Activated B cell treated with CpG ODN at 0.5 μM for 24 hours (primary cell): ENCODE measurements at regions not wholly inside any gene's neighbourhood (a gene's known extent, or its start where the extent isn't known, plus 50 kb on each side); places are given as distances from the start of the nearest gene placed in this dataset.

Experiments used
- ATAC-seq: fragments of 200-7000 bp; cut with Tn5 transposase; one replicate; pipeline ENCODE4 v1.10.0; 2021; ENCODE audit warnings: low read depth, mild to moderate bottlenecking, moderate library complexity
- CTCF ChIA-PET: fragments of 350-600 bp; sonication (Branson Sonifier 250); formaldehyde crosslinking; loops from one replicate; lab custom pipeline; 2021; ENCODE audit warnings: antibody characterized with exemption; lab: Charles Lee
- POLR2A ChIA-PET: fragments of 350-600 bp; sonication (Branson Sonifier 250); formaldehyde crosslinking; loops from one replicate; lab custom pipeline; 2021; ENCODE audit warnings: antibody characterized with exemption; lab: Charles Lee
- DNase-seq: peaks from one replicate; pipeline ENCODE4 v3.0.0; 2022
- H3K27ac Mint-ChIP-seq: one replicate; pipeline ENCODE4 v1.8.0; 2020; ENCODE audit warnings: mixed read lengths
- H3K27me3 Mint-ChIP-seq: one replicate; pipeline ENCODE4 v1.8.0; 2021; ENCODE audit warnings: mixed read lengths
- H3K36me3 Mint-ChIP-seq: one replicate; pipeline ENCODE4 v1.8.0; 2021; ENCODE audit warnings: low read depth, mixed read lengths
- H3K4me1 Mint-ChIP-seq: one replicate; pipeline ENCODE4 v1.8.0; 2021; ENCODE audit warnings: mixed read lengths
- H3K4me3 Mint-ChIP-seq: one replicate; pipeline ENCODE4 v1.8.0; 2020; ENCODE audit warnings: mild to moderate bottlenecking, mixed read lengths
- H3K9me3 Mint-ChIP-seq: one replicate; pipeline ENCODE4 v1.8.0; 2020; ENCODE audit warnings: mixed read lengths
- CTCF ChIP-seq: fragments of 200-600 bp; IDR thresholded peaks from one replicate; pipeline ENCODE4 v1.8.0; 2022; ENCODE audit warnings: antibody characterized with exemption, mild to moderate bottlenecking
- intact Hi-C: fragments of 100-400 bp; cut with micrococcal nuclease; formaldehyde crosslinking; loops from one replicate; pipeline ENCODE4 v1.15.1; 2024

DNA sequence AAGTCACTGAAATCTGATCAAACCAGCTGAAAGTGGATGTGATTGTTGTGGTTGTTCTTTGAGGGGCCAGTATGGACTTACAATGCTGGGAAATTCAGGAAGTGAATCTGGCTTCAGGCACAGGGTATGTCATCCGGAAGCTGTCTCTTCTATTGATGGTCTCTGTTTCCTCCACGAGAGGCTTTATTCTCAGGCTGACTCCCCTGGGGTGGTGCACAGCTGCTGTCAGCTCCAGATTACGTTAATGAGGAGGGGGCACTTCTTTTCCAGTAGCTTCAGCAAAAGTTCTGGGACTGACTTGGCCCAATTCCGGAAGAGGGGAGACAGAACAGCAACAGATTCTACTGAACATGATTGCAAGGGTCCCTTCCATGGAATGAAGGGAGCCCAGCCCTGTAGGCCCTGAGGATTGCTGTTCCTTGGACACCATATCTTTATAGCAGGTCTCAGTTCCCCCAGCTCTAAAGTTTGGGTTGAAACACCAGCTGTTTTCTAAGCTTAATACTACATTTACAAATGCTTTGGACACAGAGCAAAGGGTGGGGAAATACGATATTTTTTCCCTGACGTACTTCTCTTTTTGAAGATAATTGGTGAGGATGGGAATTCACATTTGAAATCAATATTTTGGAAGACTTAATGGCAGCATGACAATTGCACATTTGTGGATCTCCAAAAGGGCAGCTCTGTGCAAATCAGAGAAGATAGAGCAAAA lies 400.9 kb downstream of the TSN start:
- no peak for ATAC-seq

GRCh38 chr2:122157158-122157557 lies 401.7 kb downstream of the TSN start:
- Mint-ChIP-seq H3K9me3 (no peaks in the 10 kb centered on the region), H3K36me3 (no peaks in the 10 kb centered on the region), H3K4me1 (no peaks in the 10 kb centered on the region), H3K27ac (no peak overlapping the region), H3K27me3 (peaks cover 3% of the 10 kb centered on the region), H3K4me3 (no peak overlapping the region)
- ChIA-PET POLR2A (no interaction called here), CTCF (no interaction called here)
- intact Hi-C loops, result no loop called here
- no peak for TF ChIP-seq CTCF
- DNase-seq (no peak), ATAC-seq (no peak)

More for the DNA sequence above, 400.9 kb downstream of the TSN start:
- intact Hi-C loops, result no loop called here
- no peaks in the 10 kb centered on the region for H3K9me3 Mint-ChIP-seq
- H3K27me3 Mint-ChIP-seq, result peaks cover 3% of the 10 kb centered on the region
- no peaks in the 10 kb centered on the region for H3K4me1 Mint-ChIP-seq
- H3K36me3 Mint-ChIP-seq, result no peaks in the 10 kb centered on the region
- no peak overlapping the region for H3K27ac Mint-ChIP-seq
- TF ChIP-seq CTCF, result no peak
- POLR2A ChIA-PET, result no interaction called here
- CTCF ChIA-PET, result no interaction called here
- no peak overlapping the region for H3K4me3 Mint-ChIP-seq
- no peak for DNase-seq

- no peak for DNase-seq
- no peak overlapping the region for H3K27ac Mint-ChIP-seq
- no peak for ATAC-seq
- H3K36me3 Mint-ChIP-seq, result no peaks in the 10 kb centered on the region
- H3K9me3 Mint-ChIP-seq, result no peaks in the 10 kb centered on the region
- H3K27me3 Mint-ChIP-seq, result no peaks in the 10 kb centered on the region
- no peak for TF ChIP-seq CTCF
- no peak overlapping the region for H3K4me3 Mint-ChIP-seq
- ChIA-PET CTCF (no interaction called here), POLR2A (no interaction called here)
- H3K4me1 Mint-ChIP-seq, result no peaks in the 10 kb centered on the region
- intact Hi-C loops, result no loop called here
These were observed 408.2 kb downstream of the TSN start for GRCh38 chr2:122163617-122164016.

GRCh38 chr2:122164964-122165363 lies 409.5 kb downstream of the TSN start:
- DNase-seq, result no peak
- POLR2A ChIA-PET, result no interaction called here
- Mint-ChIP-seq H3K36me3 (no peaks in the 10 kb centered on the region), H3K4me3 (no peak overlapping the region), H3K27me3 (no peaks in the 10 kb centered on the region), H3K9me3 (no peaks in the 10 kb centered on the region), H3K4me1 (no peaks in the 10 kb centered on the region), H3K27ac (no peak overlapping the region)
- TF ChIP-seq CTCF, result no peak
- CTCF ChIA-PET, result no interaction called here
- no peak for ATAC-seq
- intact Hi-C loops, result no loop called here

DNA sequence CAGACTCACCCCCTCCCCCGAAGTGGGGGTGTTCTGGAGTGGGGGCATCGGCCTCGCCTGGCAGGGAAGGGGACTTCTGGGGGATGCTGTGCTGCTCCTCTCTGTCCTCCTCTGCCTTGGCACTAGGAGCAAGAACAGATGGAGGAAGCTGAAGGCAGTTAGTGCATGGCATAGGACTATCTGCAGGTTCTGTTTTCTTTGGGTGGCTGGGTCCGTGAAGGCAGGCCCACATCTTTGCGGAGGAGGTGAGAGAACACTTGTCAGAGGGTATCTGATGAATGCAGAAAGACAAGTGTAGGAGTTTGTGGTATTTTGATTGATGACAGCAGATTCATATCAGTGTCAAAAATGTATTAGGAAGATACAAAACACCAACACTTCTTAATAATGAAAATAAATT lies 411.4 kb downstream of the TSN start:
- no peaks in the 10 kb centered on the region for H3K27me3 Mint-ChIP-seq
- H3K4me3 Mint-ChIP-seq, result no peak overlapping the region
- H3K36me3 Mint-ChIP-seq, result no peaks in the 10 kb centered on the region
- no peak overlapping the region for H3K27ac Mint-ChIP-seq
- ATAC-seq (no peak), DNase-seq (no peak)
- H3K9me3 Mint-ChIP-seq, result no peaks in the 10 kb centered on the region
- ChIA-PET POLR2A (no interaction called here), CTCF (no interaction called here)
- intact Hi-C loops, result no loop called here
- H3K4me1 Mint-ChIP-seq, result no peaks in the 10 kb centered on the region
- no peak for TF ChIP-seq CTCF
